H1 (cell line): ENCODE measurements at regions not wholly inside any gene's neighbourhood (a gene's known extent, or its start where the extent isn't known, plus 50 kb on each side); places are given as distances from the start of the nearest gene placed in this dataset.

Experiments used
- CHD7 ChIP-seq: fragments of 300-600 bp; sonication (generic); IDR thresholded peaks from 2 replicates; pipeline ENCODE4 v1.7.1; 2012; ENCODE audit warnings: low read length, moderate library complexity, mild to moderate bottlenecking, inconsistent platforms; ENCODE audit not compliant: insufficient replicate concordance
- TCF12 ChIP-seq: IDR thresholded peaks from 2 replicates; pipeline ENCODE4 v1.6.1; 2011; ENCODE audit warnings: low read depth, mild to moderate bottlenecking, low read length

GRCh38 chr14:83960832-83961512 is 1569.0 kb upstream of the FLRT2 start (continued):
- TF ChIP-seq CHD7 (peak; percentile 72), TCF12 (0 out of 2 replicates have a peak, but pooled peaks have one; percentile 4)
